HG03064 (cell line): ENCODE measurements at regions not wholly inside any gene's neighbourhood (a gene's known extent, or its start where the extent isn't known, plus 50 kb on each side); places are given as distances from the start of the nearest gene placed in this dataset.

ENCODE experiments used
- ATAC-seq: cut with Tn5 transposase; IDR thresholded peaks from one replicate; pipeline ENCODE4 v1.9.1; 2021; ENCODE audit warnings: low read depth; ENCODE audit not compliant: unreplicated experiment

DNA sequence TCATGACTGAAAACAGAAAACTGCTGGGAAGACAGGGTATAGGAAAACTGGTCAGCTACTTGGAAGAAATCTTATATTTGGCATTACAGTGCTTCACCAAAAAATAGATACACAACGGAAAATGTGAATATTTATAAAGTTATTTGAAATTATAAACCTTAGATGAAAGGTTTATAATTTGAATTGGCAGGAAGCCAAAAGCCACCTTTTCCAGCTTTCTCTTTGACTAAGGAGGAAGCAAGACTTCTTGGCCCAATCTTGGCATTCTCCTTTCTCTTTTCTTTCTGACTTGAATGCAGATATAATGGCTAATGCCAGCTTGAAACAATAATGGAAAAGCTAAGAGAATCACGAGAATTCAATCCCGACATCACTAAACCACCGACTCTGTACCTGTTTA lies 196.5 kb upstream of the PIK3C3 start:
- ATAC-seq: no peak

DNA sequence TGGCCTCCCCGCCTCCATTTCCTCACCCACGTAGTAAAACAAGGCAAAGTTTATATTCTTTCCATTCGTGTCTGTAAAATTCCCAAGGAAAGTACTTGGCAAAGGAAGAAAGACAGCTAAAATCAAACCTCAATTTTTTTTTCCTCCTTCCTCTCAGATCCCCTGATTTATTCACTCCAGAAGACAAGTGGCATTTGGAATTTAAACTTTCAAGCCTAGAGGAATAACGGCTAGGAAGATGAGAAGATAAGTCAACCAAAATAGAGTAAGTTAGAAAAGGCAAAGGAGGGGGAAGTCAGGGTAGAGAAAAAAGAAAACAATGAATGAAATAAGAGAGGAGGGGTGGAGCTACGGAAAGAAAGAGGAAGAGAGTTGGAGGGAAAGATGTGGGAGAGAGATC lies 198.9 kb upstream of the PIK3C3 start:
- ATAC-seq: no peak

DNA sequence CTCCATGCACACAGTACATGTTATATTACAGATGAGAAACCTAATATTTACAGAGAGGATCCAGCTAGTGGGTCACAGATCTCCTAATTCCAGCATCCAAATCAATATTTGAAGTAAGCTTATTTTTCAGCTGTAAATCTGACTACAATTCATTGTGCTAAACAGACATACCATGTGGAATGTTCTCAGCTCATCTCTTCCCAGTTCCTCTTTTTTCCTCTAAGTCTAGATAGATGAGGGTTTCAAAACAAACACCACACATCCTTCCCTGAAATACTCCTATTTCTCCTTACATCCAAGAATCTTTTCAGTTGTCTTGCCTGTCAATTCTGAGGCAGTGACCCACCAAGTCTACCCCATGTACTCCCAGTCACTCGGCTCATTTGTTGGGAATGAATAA lies 200.7 kb upstream of the PIK3C3 start:
- ATAC-seq: no peak

DNA sequence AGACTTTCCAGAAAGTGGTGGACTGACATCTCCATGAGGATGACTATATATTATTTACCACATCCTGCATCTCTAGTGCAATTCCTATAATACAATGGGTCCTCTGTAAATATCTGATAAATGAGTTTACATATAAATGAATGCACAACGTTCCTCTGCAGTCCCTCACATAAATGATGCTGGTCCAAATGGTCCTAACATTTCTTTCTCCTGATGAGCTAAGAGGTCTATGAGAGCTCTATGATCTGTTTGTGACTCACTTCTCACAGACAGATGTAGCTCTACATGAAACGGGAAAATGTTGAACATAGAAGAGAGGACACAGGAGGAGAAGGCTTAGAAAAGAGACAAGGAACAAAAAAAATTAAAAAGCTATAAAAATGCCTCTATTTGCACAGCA lies 201.2 kb upstream of the PIK3C3 start:
- no peak for ATAC-seq

GRCh38 chr18:41752826-41753225 lies 202.2 kb upstream of the PIK3C3 start:
- no peak for ATAC-seq

DNA sequence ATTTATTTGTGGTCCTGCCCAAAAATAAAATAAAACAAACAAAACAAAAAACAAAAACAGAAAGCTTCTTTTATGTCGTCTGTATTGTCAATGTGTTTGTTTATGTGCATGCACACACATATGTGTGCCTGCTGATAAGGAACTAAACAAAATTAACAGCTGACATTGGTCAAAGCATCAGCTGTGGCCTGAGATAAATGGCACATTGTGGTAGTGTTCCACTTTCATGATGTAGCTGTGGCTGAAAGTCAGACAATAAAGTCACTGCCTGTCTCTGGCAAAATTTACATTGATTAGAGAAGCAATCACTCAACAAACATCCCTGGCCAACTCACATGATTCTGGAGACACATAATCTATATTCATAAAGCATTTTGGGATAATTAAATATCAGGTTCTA lies 203.4 kb upstream of the PIK3C3 start:
- no peak for ATAC-seq

- no peak for ATAC-seq
These were observed 203.9 kb upstream of the PIK3C3 start for GRCh38 chr18:41751161-41751560.

DNA sequence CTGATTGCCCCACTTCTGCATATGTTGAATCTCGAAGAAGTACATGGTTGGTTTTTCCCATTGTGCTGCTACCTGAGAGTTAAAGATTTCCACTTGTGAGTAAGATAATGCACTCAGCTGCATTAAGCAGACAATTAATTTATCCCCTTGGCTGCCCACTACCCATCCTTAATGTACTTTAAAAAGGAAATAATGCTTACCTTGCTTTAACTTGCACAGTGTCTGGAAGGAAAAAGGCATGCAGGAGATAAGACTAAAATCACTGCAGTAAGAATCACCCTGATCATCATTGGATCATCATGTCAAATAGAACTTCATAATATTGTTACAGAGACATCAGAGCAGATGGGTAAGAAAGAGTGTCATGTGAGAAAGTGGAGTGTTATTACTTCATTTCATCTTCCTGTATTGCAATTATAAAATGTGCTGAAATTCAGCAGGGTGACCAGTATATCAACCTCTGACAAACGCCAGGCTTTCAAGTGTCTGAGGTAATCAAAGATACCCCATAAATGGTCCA lies 207.3 kb upstream of the PIK3C3 start:
- no peak for ATAC-seq

GRCh38 chr18:41745166-41746049 lies 209.6 kb upstream of the PIK3C3 start:
- ATAC-seq: no peak

DNA sequence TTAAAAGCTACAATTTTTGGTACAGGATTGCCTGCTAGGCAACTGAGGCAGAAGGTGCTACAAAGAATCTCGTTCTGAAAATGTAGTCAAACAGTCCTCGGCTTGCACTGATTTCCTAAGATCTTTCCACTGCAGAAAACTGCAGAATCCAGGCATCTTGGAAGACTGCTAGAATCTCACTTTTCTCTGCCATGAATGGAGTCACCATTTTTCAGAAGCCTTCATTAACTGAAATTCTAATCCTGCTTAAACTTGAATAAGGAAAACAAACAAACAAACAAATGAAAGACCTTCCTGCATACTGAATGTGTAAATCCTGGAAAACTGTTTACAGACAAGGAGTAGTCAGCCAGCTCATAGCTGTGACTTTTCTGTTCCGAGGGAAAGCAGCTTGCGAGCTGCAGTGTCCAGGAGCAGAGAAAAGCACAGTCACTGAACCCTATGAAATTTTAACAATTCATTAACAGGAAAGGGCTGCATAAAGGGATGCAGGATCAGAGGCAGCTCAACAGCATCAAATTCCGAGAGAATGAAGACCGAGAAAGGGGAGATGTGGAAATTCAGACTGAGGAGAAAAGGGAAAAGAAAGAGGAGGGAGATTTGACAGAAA lies 210.5 kb upstream of the PIK3C3 start:
- no peak for ATAC-seq

DNA sequence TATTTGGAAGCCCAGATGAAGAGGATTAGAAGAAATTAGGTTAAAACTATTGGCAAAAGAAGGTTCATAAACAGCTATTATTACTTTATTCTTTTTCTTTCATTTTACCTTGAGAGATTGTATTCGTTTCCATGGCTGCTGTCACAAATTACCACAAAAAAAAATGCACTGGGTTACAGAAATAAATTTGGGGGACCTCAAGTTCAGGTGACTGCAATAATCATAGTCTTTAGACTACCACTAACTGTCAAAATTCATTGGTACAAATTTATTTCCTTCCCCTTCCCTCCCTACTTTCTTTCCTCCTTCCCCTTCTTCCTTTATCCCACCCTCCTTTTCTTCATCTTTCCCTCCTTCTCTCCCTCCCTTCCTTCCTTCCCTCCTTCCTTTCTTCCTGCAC lies 217.8 kb upstream of the PIK3C3 start:
- ATAC-seq: no peak

GRCh38 chr18:41734917-41735316 lies 220.1 kb upstream of the PIK3C3 start:
- ATAC-seq: no peak

DNA sequence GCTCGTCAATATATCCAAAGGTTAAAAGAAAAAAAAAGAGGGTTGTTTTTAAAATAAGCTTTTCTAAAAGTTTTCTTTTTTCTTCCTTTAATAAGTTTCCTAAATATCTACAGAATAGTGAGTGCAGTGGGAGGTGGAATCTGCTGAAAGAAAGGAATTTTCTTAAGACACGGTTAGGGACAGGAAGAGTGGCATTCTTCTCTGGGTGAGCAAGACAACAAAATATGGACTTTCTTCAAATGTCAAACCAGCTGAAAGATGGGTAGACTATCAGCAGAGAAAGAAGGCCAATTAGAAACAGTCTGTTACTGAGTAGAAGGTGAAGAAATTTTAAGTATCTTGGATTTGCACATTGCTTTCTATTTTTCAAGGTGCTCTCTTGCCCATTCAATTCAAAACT lies 222.7 kb upstream of the PIK3C3 start:
- no peak for ATAC-seq

DNA sequence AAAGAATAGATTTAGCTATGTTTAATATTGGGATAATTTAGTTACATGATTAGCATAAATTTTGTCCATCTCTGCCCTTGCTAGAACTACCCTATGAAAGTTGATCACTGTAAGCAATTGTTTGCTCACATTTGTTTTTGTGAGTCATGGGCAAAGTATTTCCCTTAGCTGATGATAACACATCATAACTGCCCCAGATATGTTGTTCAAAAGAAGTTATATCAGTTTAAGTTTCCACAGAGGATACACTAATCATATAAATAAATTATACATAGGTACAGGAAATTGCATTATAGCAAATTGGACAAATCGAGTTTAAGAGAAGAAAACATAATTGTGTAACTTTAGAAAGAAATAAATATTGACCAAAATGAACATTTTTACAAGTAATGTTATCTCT lies 223.2 kb upstream of the PIK3C3 start:
- no peak for ATAC-seq

- ATAC-seq: no peak
These were observed 230.8 kb upstream of the PIK3C3 start for GRCh38 chr18:41724195-41724594.

- no peak for ATAC-seq
These were observed 233.8 kb upstream of the PIK3C3 start for GRCh38 chr18:41721103-41721790.

DNA sequence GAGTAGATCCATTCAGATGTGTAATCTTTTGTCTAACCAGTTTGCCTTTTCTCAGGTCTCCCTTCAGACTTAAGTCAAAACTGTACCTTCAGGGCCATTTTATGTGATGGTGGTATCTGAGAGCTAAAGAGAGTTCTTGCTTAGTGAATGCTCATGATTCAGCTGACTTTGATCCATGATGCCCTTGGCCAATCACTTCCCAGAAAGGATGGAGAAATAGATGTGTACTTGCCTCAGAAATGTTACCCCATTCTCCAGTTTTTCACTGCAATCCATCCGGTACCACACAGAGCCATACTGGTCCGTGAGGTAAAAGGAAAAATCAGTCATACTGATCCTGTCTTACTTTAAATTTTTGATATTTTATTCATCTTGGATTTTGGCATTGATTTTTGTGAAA lies 234.8 kb upstream of the PIK3C3 start:
- no peak for ATAC-seq

DNA sequence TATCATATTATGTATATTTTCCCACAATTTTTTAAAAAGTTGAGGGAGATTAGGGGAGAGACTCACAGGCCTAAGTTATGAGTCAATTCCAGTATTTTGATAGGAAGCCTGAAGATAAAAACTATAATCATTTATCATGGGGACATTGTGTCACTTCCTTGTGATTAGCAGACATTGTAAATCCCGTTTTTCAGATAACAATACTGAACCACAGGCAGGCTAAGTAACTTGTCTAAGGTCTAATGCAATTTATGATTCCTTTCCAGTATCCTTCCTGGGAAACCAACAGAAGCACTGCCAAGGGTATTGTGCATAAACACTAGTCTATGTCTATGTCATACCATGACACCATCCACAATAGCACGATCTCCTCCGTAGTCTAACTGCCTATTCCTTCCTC lies 235.2 kb upstream of the PIK3C3 start:
- no peak for ATAC-seq

GRCh38 chr18:41714872-41715271 lies 240.2 kb upstream of the PIK3C3 start:
- no peak for ATAC-seq

- no peak for ATAC-seq
These were observed 240.8 kb upstream of the PIK3C3 start for GRCh38 chr18:41713969-41714825.

DNA sequence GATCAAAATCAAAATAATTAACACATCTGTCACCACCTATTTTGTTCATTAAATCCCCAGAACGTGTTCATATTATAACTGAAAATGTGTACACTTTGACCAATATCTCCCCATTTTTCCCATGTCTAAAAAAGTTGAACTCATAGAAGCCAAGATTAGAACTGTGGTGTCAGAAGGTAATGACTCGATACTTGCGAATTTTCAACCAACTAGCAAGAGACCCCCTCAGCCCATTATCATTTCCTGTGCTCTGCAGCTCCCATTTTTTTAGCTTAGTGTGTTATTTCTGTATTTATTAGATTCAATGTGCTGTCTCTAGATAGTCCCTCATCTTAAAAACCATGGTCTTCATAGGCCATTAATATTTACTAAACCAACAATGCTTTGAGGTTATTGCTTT lies 248.7 kb upstream of the PIK3C3 start:
- ATAC-seq: no peak
